Fibroblast of mammary gland (primary cell): ENCODE measurements at regions not wholly inside any gene's neighbourhood (a gene's known extent, or its start where the extent isn't known, plus 50 kb on each side); places are given as distances from the start of the nearest gene placed in this dataset.

ENCODE experiments used
- DNase-seq: peaks from one replicate; pipeline ENCODE4 v3.0.0-alpha.2; 2010; ENCODE audit warnings: low read depth
- H3K4me3 ChIP-seq: 2 replicates; pipeline ENCODE4 v1.5.1; 2011; ENCODE audit warnings: low read depth, mild to moderate bottlenecking, low read length, moderate library complexity; ENCODE audit not compliant: control insufficient read depth
- TF ChIP-seq, protein P1 (sequence below): conservative IDR thresholded peaks from 2 replicates; pipeline ENCODE4 v1.5.1; 2011; ENCODE audit warnings: low read depth, low read length, inconsistent platforms; ENCODE audit not compliant: control insufficient read depth, insufficient read depth

DNA sequence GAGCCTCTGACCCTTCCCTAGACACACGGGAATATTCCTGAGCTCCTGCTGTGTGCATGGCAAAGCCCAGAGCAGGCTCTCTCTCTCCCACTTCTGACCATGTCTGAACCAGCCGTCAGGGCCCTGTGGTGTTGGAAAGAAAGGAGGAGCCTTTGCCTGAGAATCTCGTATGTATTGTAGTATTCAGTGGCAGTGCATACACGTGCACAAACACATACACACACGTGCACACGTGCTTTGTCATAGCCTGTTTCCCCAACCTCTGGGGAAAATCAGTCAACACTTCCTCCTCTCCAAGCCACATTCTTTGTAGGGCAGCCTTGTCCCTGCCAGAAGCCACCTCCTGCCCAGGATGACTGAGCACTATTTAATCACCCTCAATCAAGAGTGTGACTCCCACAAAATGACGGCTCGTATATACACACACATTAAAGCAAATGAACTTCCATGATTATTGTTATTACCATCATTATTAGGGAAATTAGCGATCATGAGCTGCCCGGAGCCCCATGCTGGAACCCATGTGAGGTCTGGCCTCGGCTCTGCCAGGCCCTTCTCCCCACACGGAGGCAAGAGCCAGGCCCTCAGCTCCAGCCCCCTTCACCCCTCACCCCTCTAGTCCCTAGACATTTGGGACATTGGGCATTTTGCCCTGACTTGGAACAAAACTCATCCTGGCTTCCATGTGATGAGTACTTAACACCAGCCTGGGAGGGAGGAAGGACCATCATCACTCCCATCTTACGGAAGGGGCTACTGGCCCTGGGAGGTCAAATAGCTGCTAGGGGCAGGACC is 331.9 kb downstream of the NPHP4 start:
- no peak for DNase-seq
- no peak overlapping the region for H3K4me3 ChIP-seq
- TF ChIP-seq, protein P1, sequence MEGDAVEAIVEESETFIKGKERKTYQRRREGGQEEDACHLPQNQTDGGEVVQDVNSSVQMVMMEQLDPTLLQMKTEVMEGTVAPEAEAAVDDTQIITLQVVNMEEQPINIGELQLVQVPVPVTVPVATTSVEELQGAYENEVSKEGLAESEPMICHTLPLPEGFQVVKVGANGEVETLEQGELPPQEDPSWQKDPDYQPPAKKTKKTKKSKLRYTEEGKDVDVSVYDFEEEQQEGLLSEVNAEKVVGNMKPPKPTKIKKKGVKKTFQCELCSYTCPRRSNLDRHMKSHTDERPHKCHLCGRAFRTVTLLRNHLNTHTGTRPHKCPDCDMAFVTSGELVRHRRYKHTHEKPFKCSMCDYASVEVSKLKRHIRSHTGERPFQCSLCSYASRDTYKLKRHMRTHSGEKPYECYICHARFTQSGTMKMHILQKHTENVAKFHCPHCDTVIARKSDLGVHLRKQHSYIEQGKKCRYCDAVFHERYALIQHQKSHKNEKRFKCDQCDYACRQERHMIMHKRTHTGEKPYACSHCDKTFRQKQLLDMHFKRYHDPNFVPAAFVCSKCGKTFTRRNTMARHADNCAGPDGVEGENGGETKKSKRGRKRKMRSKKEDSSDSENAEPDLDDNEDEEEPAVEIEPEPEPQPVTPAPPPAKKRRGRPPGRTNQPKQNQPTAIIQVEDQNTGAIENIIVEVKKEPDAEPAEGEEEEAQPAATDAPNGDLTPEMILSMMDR = no peak

GRCh38 chr1:5659606-5660005 is 332.6 kb downstream of the NPHP4 start:
- DNase-seq = no peak
- no peak overlapping the region for H3K4me3 ChIP-seq
- TF ChIP-seq, protein P1 = no peak

DNA sequence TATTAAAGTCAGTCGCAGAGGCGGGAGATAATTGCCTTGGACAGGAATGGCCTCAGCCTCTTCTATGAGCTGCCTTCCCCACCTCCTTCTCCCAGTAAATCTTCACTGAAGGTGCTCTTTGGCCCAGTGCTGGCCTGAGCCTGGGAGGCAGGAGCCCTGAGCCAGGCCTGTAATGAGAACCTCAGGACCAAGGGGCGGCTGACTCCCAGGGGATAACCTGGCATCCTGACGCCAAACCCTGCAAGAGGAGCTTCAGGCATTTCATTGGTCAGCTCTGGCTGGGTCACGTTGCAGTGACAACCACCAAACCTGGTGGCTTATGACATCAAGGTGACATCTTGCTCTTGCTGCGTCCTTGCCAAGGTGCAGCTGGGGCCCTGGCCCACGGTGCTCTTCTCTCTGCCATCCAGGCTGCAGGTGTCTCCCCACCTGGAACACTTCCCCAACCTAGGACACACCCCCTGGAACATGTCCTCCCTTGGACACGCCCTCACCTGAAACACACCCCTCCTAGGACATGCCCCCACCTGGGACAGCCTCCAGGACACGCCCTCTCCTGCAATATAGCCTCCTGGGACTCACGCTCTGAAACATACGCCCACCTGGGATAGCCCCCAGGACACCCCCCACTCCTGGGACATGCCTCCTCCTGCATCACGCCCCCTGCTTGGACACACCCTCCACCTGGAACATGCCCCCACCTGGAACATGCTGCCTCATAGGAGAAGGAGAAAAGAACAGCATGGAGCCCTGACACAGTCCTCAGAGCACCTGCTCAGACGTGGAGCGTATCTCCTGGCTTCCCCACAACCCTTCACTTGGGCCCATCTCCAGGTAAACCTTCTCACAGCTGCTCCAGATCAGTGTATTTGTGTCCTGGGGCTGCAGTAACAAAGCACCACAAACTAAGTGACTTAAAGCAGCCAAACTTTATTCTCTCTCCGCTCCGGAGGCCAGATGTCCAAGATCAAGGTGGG is 333.6 kb downstream of the NPHP4 start:
- DNase-seq = no peak
- no peak overlapping the region for H3K4me3 ChIP-seq

GRCh38 chr1:5651964-5652821 is 340.0 kb downstream of the NPHP4 start:
- TF ChIP-seq, protein P1 = no peak

More for the DNA sequence above, 333.6 kb downstream of the NPHP4 start:
- TF ChIP-seq, protein P1 = no peak

DNA sequence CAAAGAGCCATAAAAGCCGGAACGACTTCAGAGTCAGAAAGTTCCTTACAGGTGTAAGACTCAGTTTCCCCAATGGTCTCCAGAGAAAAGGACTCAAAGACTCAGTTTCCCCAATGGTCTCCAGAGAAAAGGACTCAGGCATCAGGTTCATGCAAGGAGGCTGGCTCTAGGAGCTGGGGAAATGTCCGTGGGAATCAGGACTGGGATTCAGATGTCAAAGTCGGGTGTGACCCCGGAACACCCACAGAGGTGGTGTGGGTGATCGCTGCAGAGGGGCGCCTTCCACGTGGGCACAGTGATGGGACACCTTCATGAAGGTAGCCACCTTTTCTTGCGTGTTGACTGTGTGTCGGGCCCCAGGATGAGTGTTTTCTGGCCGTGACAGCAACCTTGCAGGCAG is 340.8 kb downstream of the NPHP4 start:
- no peak overlapping the region for H3K4me3 ChIP-seq
- TF ChIP-seq, protein P1 = no peak
- DNase-seq = no peak

More at GRCh38 chr1:5651964-5652821, 340.0 kb downstream of the NPHP4 start:
- H3K4me3 ChIP-seq = no peak overlapping the region
- DNase-seq = no peak

DNA sequence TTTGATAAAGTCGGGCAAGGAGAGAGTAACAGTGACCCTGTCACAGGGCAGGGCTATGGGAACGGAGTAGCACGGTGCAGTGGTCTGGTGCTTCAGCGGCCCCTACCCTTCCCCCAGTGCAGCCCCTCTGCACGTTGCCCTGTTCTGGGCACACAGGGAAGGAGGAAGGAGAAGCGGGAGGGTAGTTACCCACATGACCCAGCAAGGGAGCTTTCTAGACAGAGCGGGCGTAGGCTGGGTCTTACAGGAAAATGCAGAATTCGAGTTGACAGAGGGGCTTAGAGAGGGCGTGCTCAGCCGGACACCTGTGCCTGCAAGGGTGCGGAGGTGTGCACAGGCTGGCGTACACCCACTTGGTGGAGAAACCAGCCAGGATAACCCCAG is 341.2 kb downstream of the NPHP4 start:
- DNase-seq = no peak
- no peak overlapping the region for H3K4me3 ChIP-seq
- TF ChIP-seq, protein P1 = no peak
